ENCODE measurements at regions not wholly inside any gene's neighbourhood (a gene's known extent, or its start where the extent isn't known, plus 50 kb on each side); places are given as distances from the start of the nearest gene placed in this dataset.

GRCh38 chr1:22228505-22228911, 85.6 kb upstream of the WNT4 start:
- TF ChIP-seq CTCF (IDR thresholded peaks at IDR 0.05): no peak
- no peak overlapping the region for H3K4me3 Mint-ChIP-seq

GRCh38 chr1:22229379-22229778, 86.5 kb upstream of the WNT4 start:
- Mint-ChIP-seq H3K36me3 (no peaks in the 10 kb centered on the region), H3K9me3 (peaks cover 0 to 2% (median 0%) of the 10 kb centered on the region in 7 donors), H3K27ac (no peak overlapping the region), H3K4me3 (no peak overlapping the region), H3K4me1 (no peaks in the 10 kb centered on the region), H3K27me3 (ENCODE audit: low read depth in 3 of 3) (peaks cover 11 to 13% (median 13%) of the 10 kb centered on the region in 3 donors)
- Histone ChIP-seq H3K36me3 (replicated peaks in 1 of 2; ENCODE audit: control insufficient read depth in 1 of 2, insufficient read depth in 2 of 2, low read length in 2 of 2) (no peaks in the 10 kb centered on the region), H4K20me1 (ENCODE audit: insufficient read depth, low read length) (no peaks in the 10 kb centered on the region), H3K79me2 (ENCODE audit: insufficient read depth, low read length) (no peaks in the 10 kb centered on the region), H3K4me1 (ENCODE audit: control insufficient read depth in 1 of 2, insufficient read depth in 2 of 2, low read length in 2 of 2) (no peaks in the 10 kb centered on the region), H3K4me3 (replicated peaks in 1 of 3; ENCODE audit: low read depth in 2 of 3, low read length in 3 of 3) (no peak overlapping the region), H3K9me3 (replicated peaks in 1 of 2; ENCODE audit: control insufficient read depth in 1 of 2, insufficient read depth in 1 of 2, low read length in 2 of 2) (no peaks in the 10 kb centered on the region), H3K27me3 (ENCODE audit: control insufficient read depth in 2 of 2, insufficient read depth in 2 of 2, low read length in 2 of 2) (peaks cover 0 to 6% of the 10 kb centered on the region in 2 donors), H2AFZ (ENCODE audit: insufficient read depth, low read depth, low read length, poor library complexity, severe bottlenecking) (no peak overlapping the region), H3K4me2 (replicated peaks; ENCODE audit: extremely low read depth, low read length, poor library complexity, severe bottlenecking) (no peak overlapping the region), H3K9ac (ENCODE audit: insufficient read depth, low read length, poor library complexity, severe bottlenecking) (no peak overlapping the region), H3K27ac (ENCODE audit: low read depth in 1 of 2, low read length in 2 of 2) (no peak overlapping the region)
- DNase-seq: no peak
- TF ChIP-seq CTCF (IDR thresholded peaks at IDR 0.05): no peak
- intact Hi-C loops (cut with micrococcal nuclease): no loop called here
- 100% methylated on average over 2 of the region's 2 CpGs for WGBS (ENCODE audit: insufficient coverage)

More at GRCh38 chr1:22228505-22228911, 85.6 kb upstream of the WNT4 start:
- Histone ChIP-seq H3K4me2 (replicated peaks; ENCODE audit: extremely low read depth, low read length, poor library complexity, severe bottlenecking) (no peak overlapping the region), H2AFZ (ENCODE audit: insufficient read depth, low read depth, low read length, poor library complexity, severe bottlenecking) (no peak overlapping the region), H3K4me1 (ENCODE audit: control insufficient read depth in 1 of 2, insufficient read depth in 2 of 2, low read length in 2 of 2) (no peaks in the 10 kb centered on the region), H3K4me3 (replicated peaks in 1 of 3; ENCODE audit: low read depth in 2 of 3, low read length in 3 of 3) (no peak overlapping the region), H3K27ac (ENCODE audit: low read depth in 1 of 2, low read length in 2 of 2) (no peak overlapping the region), H3K9me3 (replicated peaks in 1 of 2; ENCODE audit: control insufficient read depth in 1 of 2, insufficient read depth in 1 of 2, low read length in 2 of 2) (no peaks in the 10 kb centered on the region), H3K36me3 (replicated peaks in 1 of 2; ENCODE audit: control insufficient read depth in 1 of 2, insufficient read depth in 2 of 2, low read length in 2 of 2) (no peaks in the 10 kb centered on the region), H4K20me1 (ENCODE audit: insufficient read depth, low read length) (no peaks in the 10 kb centered on the region), H3K9ac (ENCODE audit: insufficient read depth, low read length, poor library complexity, severe bottlenecking) (no peak overlapping the region), H3K79me2 (ENCODE audit: insufficient read depth, low read length) (no peaks in the 10 kb centered on the region), H3K27me3 (ENCODE audit: control insufficient read depth in 2 of 2, insufficient read depth in 2 of 2, low read length in 2 of 2) (no peaks in the 10 kb centered on the region)
- WGBS (ENCODE audit: insufficient coverage): 83% methylated on average over 5 of the region's 7 CpGs
- H3K36me3 Mint-ChIP-seq: no peaks in the 10 kb centered on the region
- peaks cover 0 to 3% (median 0%) of the 10 kb centered on the region in 7 donors for H3K9me3 Mint-ChIP-seq
- H3K27me3 Mint-ChIP-seq (ENCODE audit: low read depth in 3 of 3): peaks cover 9 to 13% (median 9%) of the 10 kb centered on the region in 3 donors
- no peaks in the 10 kb centered on the region for H3K4me1 Mint-ChIP-seq
- H3K27ac Mint-ChIP-seq: no peak overlapping the region
- intact Hi-C loops (cut with micrococcal nuclease): no loop called here
- DNase-seq: no peak

Measured in CD14-positive monocyte (primary cell).